ENCODE measurements at regions not wholly inside any gene's neighbourhood (a gene's known extent, or its start where the extent isn't known, plus 50 kb on each side); places are given as distances from the start of the nearest gene placed in this dataset.
"Not testable (repeated sequence)": the region's sequence is repeated elsewhere in the genome, so short reads cannot be mapped to it uniquely, and the experiment has no call there.

DNA sequence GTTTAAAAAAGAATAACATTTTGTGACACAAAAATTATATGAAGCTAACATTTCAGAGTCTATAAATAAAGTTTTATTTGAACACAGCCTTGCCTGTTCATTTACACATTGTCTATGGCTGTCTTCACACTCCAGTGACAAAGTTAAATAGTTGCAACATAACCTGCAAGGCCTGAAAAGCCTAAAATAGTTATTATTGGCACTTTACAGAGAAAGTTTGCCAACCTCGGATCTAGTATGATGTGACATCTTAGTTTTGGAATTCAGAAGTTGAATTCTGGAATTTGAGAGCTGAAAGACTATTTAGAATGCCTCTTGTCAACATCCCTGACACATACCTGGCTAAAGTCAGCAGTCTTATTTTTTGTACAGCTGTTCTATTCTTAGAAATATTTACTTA, 68.3 kb downstream of the DYRK2 start:
- no peak for DNase-seq

DNA sequence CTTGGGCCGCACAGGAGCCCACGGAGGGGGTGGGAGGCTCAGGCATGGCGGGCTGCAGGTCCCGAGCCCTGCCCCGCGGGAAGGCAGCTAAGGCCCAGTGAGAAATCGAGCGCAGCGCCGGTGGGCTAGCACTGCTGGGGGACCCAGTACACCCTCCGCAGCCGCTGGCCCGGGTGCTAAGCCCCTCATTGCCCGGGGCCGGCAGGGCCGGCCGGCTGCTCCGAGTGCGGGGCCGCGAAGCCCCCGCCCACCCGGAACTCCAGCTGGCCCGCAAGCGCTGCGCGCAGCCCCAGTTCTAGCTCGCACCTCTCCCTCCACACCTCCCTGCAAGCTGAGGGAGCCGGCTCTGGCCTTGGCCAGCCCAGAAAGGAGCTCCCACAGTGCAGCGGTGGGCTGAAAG, 70.8 kb downstream of the DYRK2 start:
- not testable (repeated sequence) for DNase-seq

DNA sequence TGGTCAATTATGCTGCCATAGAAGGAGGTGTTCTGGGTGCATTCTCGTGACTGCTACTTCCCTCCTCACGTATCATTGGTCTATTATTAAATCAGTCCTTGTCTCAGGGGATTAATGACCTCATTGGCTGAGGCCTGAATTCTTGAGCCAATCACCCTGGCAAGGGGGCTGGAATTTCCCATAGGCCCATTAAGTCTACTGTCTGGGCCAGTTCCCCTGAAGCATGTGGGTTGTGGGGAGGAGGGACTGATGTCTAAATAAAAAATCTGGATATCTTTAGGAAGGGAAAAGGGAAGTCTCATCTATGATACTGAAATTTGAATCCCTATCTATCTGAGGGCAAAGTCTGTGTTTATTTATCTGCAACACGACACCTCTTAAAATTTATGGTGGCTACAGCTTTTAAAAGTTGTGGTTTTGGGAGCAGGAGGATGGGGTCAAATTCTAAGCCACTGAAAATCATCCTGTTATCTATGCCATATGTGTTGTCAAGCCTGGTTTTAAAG, 71.9 kb downstream of the DYRK2 start:
- DNase-seq = no peak

DNA sequence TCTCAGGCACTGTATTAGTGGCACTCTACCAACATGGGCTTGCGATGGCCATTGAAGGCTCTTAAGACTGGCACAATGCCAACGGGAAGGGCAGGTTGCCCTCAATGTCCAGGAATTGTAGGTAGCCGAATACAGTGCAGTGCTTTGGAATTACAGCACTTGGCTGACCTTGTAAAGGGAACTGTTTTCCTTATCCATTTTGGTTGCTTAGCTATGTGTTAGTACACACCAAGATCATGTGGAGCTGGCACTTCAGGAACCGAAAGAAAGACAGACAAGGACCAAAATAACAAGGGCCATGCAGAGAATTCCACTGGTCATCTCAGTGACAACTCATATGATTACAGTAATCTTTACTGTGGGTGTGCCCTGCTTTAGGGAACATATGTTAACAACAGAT, 72.7 kb downstream of the DYRK2 start:
- DNase-seq = no peak

DNA sequence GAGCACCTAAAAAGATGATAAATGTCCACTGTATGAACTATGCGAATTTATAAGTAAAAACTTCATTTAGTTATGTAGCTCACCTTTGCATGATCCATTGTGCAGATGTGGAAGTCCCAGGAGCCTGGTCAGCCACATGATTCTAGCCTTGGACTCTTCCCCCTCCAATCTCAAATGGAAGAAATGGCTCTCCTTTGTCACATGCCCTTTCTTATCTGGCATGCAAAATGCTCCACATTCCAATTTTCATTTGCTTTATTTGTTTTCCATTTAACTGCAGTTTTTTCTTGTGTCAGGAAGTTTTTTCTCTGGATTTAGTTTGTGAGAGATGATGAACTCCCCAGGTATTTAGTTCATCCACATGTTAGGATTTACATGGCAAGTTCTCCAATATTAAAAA, 73.8 kb downstream of the DYRK2 start:
- no peak for DNase-seq

DNA sequence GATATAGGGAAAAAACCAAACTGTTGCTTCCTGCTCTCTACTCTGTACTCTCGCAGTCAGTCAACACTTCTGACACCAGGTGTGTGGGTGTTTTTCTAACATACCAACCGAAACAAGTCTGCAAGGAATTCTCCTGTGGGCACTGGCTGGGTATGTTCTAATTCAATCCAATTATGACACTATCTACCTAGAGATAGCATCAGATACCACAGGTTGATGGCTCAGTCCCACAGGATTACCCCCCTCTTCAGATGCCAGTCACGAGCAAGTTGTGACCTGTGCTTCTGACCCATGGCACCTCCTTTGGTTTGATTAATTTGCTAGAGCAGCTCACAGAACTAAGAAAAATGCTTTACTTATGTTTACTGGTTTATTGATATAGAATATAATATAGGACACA, 78.3 kb downstream of the DYRK2 start:
- no peak for DNase-seq

DNA sequence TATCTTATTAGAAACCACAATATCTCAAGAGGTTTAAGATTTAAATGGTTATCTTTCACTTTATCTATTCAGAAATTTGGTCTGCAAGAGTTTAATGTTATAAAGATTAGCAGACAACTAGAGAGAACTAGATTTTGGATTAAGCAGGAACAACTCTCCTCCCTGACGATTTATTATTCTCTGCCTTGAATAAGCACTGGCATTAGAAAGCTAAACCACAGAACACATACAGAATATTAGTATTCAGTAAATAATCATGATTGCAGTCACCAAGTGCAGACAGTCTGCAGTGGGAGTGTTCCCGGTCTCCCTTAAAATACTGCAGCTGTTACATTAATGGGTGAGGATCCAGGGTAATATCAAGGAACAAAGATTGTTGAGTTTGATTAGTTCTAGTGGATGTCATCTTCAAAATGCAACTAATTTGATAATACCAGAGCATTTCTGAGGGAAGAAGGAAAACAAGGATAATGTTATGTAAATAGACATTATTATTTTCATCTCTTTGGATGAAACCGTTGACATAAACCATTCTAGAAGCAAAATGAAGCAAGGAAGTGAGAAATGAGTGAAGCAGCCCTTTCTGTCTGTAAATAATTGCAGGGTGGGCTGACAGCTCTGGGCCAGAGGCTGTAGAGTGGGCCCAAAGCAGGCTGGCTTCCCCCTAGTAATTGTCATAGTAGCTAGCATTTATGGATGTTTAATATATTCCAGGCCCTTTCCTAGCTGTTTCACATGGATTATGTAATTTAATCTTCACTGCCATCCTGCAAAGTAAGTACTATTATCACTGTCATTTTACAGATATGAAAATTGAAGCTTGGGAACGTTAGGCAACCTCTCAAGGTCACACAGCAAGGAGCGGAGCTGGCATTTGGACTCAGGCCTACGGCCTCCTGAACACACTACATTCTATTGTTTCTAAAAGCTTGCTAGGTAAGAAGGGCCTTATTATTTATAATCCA, 79.4 kb downstream of the DYRK2 start:
- DNase-seq = no peak

DNA sequence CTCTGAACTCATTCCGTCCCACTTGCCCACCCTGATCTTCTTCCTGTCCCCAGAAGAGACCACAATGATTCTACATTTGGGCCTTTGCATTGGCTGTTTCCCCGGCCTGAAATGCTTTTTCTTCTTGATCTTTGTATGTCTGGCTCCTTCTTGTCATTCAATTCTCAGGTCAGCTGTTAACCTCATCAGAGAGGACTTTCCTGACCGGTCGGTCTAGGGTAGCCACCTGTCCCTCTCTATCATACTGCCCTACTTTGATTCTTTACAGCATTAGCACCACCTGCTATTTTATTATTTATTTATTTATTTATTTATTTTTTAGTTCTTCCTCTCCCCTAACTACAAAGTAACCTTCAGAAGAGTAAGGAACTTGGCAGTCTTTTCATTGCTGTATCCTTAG, 84.3 kb downstream of the DYRK2 start:
- DNase-seq = no peak

DNA sequence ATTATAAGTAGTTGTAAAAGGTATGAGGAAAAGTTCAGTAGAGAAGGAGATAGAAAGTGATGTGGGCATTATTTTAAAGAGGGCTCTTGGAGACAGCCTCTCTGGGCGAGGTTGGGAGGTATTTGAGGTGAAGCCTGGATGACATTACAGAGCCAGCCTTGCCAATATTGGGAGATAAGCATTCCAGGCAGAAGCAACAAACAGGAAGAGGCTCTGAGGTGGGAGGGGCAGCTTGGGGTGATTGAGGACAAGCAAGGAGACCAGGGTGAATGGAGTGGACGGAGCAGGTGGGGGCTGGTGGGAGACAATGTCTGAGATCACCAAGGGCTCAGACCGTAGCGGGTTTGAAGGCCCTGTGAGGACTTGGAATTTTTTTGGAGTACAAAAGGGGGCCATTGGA, 87.3 kb downstream of the DYRK2 start:
- no peak for DNase-seq

DNA sequence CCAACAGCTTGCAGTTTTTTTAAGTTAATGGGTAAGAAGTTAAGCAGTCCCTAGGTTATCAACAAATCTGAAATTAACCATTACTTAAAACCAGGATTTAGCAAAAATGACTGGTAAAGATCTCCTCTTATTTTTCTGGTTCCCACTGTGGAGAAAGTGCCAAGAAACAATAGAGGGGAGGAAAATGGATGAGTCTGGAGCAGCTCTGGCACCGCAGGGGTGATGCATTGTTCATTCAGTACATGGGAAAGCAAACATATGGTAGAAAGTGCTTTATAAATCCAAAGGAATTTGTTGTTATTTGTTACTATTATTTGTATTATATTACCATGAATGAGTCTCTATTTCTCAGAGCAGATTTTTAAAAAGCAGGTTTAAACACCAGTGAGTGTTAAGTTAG, 92.2 kb downstream of the DYRK2 start:
- no peak for DNase-seq

DNA sequence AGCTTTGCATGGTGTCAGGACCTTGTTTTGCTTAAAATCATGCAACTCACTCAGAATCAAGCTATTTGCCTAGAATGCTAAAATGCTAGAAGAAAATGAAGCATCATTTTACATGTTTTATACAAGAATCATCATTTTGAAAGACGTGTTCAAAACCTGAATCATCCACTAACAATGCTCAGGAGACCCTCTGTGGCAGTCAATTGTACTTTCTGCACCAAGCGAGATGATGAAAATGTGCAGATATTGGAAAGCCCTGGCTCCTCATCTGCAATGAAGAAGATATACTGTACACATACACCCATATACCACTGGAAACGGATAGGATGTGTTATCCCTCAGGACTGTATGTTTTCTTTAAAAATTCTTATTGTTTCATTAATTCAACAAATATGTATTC, 92.7 kb downstream of the DYRK2 start:
- no peak for DNase-seq

DNA sequence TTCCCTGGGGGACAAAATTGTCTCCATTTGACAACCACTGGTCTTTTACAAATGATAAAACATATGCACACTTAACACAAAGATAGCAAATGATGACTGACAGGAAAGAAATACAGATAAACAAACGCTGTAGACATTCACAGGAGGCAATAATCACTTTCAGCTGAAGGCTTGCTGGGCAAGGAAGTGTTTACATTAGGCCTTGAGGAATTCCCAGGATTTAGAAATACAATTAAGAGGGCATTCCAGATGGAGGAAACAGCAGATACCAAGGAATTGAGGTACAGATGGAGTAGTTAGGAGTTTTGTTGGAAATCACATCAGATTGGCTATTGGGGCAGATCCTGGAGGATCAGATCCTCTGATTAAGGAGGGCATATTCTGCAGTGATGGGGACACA, 93.9 kb downstream of the DYRK2 start:
- no peak for DNase-seq

DNA sequence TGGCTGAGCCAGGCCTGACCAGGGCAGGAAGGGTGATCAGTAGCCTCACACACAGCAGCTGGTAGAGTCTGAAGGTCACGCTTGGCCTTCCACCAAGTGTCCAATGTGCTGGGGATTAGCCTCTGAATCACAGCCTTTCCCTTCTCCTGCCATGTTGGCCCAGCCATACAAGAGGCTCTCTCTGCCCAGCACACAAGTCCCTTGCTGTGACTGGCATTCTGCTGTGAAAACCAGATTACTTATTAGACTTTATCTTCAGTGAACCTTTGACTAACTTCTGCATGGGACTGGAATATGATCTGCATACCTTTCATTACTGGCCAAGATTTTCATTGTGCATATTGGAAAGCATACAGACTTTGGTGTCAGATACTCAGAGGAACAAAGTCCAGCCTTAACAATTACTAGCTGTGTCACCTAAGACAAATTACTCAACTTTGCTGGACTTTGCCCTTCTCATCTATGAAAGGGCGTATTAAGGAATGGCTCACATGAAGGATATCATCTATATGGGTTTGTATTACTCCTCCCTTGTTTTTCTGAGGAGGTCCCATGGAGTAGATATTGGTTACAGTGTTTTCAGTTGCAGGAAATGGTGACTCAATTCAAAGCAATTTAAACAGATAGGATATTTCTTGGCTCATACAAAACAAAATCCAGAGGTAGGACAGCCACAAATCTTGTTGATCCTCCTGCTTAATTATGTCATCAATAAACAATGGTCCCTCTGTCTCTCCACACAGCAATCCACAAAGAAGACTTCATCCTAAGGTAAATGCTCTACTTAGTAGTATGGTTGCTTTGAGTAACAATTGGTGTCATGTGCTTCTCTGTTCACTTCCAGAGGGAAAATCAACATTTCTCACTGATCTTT, 99.6 kb downstream of the DYRK2 start:
- DNase-seq = no peak

DNA sequence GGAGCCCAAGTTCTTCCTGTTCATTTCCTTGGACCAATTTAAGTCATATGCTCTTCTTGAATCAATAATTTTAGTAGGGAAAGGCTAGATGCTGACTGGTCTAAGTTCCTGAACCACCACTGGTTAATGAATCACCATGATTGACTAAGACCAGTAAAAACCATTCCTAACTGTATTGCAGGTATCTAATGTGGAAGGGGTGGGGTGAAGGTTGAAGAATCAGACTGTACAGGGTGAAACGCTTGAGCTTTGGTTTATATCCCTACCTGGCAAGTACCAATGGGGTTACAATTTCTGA, 100.1 kb downstream of the DYRK2 start:
- DNase-seq = no peak

DNA sequence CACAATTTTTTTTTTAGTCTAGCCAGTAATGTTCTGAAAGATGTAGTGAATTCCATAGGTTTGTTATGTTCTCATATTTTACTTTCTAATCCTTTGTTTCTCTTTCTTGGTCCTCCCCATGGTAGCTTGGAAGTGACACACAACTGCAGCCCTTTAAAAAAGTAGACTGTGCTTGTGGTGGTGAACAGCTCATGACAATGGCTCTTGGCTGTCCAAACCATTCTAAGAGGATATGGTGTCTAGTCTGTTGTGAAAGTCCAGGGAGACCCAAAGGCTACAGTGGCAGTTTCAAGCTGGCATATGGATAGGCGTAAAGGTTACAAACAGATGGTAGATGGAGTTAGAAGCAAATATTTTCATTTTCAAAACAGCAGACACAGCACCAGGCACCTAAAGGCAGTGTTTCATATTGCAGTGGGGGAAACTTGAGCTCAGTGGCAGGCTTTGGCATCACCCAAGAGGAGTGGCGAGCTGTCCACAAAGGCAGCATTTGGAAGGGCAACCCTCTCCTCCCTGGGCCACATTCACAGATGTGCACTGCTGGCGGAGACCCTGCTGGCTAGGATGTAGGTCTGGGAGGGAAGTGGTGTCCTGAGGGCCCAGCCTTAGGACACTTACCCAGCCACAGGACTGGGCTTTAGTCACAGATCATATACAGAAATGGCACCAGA, 102.1 kb downstream of the DYRK2 start:
- DNase-seq = no peak

DNA sequence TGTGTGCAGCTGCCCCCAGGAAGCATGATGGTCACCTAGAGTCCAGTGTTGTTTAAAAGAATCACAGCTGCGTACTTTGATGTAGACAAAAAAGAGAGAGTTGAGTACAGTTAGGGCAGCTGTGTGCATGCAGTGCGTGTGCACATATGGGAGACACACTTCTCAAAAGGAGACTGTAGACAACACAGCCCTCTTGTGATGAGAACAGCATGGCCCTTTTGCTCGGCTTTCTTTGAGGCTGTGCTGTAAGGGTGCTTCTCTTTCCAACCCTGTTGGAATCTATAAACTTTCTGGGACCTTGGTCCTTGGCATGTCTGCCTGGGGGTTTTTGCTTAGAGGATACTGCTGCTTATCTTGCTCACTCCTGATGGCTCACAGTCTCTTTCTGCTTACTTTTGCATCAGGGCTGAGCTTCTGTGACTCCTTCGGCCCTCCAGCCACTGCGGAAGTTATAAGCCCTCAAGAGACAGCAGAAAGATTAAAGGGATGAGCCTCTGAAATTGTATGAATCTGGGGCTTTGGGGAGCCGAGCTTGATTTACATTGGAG, 102.9 kb downstream of the DYRK2 start:
- DNase-seq = no peak

DNA sequence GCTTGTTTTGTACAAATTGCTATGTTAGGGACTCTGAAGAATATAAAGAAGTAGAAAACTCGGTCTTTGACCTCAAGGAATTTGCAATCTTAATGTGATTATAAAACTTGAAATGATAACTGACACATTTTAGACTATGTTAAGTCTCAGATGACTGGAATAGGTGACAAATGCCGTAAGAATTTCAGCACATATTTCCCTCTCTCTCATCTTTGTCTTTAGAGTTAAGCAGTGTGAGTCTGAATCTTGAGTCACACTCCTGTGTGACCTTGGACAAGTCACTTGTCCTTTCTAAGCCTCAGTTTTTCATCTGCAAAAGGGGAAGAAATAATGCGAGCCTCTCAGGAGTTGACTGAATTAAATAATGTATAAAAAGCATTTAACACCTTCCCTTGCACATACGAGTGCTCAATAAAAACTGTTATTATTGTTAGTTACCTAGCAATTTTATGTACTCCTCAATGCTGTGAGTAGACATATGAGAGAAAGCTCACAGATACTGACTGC, 103.7 kb downstream of the DYRK2 start:
- no peak for DNase-seq

DNA sequence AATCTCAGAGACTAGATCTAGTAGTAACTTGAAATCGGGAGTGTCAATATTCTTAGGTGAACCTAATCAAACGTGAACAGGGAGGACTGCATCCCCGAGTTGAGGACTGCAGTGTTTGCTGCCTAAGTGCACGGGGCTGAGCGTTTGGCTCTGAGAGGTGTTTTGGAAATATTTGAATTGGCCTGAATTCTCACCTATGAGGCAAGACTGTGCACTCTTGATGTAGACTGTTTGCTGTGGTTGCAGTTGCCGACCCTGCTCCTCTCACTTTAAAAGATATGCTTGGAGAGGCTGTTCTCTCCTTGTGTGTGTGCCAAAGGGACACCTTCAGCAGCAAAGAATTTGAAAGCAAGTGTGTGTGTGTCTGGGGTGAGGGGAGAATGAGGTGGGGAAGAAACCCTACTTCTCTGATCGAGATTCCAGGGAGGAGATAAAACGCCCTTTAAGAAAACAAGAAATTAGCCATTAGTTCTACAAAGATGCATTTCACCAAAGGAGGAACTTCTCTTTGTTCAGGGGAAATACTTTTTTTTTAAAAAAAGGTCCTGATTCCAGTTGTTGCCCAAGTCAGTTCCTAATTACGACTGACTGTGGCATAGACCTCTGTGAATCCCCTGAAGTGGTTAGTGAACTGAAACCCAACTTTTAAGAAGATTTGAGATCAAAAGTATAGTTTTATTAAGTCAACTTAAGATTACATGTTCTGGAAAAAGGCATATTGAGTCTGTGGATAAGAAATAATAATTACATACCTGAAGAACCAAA, 106.6 kb downstream of the DYRK2 start:
- DNase-seq = no peak

DNA sequence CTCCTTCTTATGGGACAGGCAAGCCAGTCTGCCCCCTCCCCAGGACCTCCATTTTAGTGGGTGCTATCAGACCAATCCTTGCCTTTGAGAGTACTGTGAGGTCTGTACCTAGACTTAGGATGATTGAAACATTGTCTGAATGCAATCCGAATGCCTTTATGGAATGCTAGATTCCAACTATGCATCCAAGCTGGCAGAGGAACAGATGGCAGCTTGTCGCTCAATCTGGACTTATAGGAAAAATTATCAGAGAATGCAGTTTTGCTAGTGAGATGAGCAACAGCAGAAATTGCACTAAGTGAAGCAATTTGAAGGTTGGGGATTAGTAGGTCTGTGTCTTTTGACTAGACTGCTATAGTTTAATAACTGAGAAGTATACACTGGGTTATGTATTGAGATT, 109.1 kb downstream of the DYRK2 start:
- DNase-seq = no peak

DNA sequence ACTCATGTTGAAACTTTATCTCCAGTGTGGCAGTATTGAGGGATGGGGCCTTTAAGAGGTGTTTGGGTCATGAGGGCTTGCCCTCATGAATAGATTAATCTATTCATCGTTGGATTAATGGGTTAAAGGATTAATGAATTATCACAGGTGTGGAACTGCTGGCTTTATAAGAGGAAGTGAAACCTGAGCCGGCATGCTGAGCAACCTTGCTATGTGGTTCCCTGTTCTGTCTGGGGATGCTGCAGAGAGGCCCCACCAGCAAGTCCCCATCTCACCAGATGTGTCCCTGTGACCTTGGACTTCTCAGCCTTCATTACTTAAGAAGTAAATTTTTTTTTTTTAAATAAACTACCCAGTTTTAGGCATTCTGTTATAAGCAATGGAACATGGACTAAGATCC, 109.6 kb downstream of the DYRK2 start:
- DNase-seq = no peak

DNA sequence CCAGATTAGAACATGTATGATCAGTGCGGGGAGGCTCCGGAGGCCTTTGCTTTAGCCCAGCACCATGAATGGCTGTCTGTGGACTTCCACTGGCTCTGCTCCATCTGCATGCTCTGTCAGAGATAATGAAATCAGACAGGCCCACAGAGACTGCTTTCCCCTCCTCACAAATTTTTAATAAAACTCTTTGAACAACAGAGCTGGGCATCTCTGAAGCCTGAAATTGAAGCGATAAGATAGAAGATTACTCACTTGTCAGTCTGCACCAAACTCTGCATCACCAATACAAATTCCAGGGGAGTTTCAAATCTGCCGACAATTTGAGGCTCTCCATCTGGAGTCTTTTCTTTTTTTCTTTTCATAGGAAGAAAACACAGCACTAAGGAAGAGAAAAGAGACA, 110.0 kb downstream of the DYRK2 start:
- no peak for DNase-seq

DNA sequence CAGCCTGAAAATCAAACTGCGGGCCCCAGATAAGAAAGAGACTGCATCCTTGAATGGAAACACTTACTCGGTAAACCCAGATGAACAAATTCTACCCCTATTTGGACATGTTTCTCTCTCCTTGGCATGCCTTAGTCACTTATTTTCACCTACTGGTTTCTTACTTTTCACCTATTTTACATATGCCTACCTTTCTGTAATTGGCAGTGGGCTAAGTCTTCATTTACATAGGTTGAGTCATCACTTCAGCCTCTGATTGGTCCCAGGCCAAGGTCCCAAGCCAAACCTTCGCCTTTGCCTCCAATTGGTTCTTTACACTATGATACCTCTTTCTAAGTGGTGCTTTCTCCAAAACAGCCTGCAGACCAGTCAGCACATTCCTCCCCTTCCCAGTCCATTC, 111.3 kb downstream of the DYRK2 start:
- no peak for DNase-seq

Measured in right forelimb (tissue), 1 donor.